HG03442 (cell line): ENCODE measurements at regions not wholly inside any gene's neighbourhood (a gene's known extent, or its start where the extent isn't known, plus 50 kb on each side); places are given as distances from the start of the nearest gene placed in this dataset.
A peak's percentile ranks its signal among the peaks of the same experiment; 100 is the strongest.
"Not testable (repeated sequence)": the region's sequence is repeated elsewhere in the genome, so short reads cannot be mapped to it uniquely, and the experiment has no call there.

Source experiments
- ATAC-seq: cut with Tn5 transposase; IDR thresholded peaks from one replicate; pipeline ENCODE4 v1.9.1; 2021; ENCODE audit warnings: mild to moderate bottlenecking, moderate library complexity; ENCODE audit not compliant: unreplicated experiment

DNA sequence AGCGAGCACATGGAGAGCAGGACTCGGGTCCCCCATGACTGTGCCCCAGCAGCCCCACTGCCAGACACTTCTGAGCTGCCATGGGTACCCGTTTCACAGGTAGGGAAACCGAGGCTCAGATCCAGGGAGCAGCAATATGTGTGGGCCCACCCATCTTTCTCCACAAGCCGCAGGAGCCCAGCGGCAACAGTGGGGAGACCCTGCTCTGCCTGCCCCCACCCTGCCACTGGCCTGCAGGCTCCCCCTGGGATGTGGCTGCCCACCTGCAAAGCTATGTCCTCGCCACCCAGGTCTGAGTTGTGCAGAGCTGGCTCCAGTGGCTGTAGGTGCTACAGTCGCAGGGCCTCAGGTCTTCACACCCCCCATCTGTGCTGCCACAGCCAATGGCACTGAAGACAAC is 50.6 kb upstream of the C1QTNF9B start:
- ATAC-seq = no peak

DNA sequence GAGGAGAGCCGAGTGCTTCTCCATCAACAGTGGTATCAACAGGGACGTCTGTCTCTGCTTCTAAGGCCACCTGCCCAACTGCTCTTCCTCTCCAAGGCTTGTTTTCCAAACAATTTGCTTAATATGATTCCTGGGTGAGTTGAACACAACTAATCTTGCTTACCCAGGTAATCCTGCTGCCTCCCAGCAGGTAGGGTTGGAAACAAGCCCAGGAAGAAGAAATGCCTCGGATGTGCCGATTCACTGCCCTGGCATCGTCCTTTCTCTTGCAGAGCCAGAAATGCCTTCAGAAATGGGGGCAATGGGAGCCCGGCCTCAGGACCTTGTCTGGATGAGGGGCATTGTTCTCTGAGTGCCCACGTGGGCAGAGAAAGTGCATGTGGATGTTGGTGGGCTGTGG is 51.9 kb upstream of the C1QTNF9B start:
- no peak for ATAC-seq

DNA sequence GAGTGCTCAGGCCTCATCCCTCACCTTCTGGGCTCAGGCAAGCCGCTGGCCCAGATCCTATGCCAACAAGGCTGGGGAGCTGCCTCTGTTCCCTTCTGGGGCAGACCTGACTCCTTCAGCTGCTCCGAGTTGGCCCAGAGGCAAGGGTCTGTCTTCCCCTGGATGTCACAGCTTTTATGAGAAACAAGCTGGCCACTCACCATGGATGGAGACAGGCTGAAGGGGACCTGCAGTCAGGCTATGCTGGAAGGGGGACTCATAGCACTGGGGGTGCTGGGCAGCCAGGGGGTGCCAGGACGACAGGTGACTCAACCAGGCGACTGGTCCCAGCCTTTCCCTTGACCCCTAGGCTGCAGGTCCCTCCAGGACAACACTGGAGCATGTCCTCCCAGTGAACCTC is 52.4 kb upstream of the C1QTNF9B start:
- no peak for ATAC-seq

DNA sequence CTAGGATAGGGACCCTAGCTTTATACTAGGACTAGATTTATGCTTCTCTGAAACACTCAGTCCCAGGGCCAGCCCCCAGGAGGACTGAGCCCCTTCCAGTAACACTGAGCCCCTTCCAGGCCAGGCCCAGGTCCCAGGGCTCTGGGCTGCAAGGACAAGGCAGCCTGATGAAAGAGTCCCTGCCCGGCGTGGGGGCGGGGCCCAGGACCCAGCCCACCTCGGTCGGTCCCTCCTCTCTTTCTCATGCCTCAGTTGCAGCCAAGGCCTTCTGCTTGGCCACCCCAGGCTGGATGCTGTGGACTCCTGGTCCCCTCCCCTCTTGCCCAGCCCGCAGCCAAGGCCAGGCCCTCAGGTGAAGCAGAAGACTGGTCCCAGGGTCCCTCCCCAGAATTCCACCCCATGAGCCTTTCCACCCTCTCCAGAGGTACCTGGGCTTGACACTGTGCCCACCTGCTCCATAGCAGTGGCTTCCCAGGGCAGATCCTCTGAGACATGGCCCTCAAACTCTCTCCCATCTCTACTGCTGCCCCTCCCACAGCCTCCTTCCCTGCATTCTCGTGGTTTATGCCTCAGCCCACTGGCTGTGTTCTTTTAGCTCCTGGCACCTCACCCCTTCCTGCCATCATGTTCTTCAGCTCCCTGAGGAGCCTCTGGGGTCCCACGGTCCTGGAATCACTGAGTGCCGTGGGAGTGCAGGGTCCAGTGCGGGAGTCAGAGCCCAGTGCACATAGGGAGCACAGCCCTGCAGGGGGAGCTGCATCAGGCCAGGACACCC is 53.6 kb upstream of the C1QTNF9B start:
- ATAC-seq = no peak

DNA sequence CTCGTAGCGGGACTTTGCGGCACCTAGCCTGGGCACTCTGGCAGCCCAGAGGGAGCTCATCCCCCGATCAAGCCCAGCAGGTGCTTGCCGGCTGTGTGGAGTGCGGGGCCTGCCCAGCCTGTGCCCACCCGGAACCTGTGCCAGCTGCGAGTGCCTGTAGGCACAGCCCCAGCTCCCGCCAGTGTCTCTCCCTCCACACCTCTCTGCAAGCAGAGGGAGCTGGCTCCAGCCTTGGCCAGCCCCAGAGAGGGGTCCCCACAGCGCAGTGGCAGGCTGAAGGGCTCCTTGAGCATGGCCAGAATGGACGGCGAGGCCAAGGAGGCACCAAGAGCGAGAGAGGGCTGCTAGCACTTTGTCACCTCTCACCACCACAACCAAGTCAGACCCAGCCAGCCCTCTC is 55.5 kb upstream of the C1QTNF9B start:
- no peak for ATAC-seq

DNA sequence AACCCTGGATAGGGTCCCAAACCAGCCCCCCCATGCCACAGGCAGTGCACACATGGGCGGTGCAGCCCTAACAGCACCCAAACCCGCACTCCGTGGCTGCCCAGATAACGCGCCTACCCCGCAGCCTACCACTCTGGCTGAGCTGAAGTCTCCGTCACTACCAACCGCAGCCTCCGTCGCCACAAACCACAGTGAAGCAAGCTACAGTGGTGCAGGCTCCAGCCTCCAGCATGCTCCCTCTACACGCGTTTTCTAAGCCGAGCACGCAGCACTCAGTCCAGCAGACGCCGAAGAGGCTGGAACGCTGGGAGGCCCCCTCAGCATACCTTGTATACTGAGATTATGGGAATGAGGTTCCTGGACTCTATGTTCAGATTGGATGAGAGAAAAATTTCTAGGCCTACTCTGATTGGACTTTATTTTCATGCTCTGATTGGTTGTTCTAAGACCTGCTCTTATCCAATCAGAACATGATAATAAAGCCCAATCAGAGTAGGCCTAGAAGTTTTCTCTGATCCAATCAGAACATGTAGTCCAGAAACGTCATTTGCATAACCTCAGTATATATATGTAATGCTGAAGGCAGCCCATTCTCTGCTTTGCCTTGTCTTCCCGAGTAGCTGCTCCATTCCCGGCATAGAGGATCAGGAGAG is 56.7 kb upstream of the C1QTNF9B start:
- no peak for ATAC-seq

DNA sequence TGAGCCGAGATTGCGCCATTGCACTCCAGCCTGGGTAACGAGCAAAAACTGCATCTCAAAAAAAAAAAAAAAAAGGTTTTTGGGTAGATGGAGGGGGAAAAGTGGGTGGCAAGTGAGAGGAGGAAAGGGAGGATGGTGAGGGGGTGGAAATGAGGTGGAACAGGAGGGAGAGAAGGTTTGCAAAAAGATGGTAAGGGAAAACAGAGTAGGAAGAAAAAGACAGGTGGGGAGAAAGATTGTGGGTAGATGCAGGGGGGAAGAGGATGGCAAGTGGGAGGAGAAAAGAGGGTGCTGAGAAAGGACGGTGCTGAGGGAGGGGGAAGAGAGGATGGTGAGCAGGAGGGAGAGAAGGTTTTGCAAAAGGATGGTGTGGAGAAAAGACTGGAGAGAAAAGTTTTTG is 57.8 kb upstream of the C1QTNF9B start:
- no peak for ATAC-seq

DNA sequence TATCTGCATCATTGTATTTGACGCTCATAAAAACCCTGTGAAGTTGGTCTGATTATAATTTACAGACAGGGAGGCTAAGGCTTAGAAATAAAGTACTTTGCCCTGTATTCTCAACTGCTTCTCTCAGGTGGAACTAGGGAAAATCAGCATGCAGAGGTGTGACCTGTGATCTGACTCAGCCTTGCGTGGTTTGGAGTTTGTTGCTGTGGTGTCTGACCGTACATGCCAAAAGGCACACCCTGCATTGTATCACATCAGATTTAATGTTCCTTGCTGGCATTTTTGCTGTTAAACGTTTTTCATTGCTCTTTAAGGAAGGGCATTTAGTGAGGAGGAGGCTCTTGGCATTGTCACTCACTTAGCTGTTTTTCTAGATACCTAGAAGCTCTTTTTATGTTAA is 58.8 kb upstream of the C1QTNF9B start:
- ATAC-seq = peak; percentile 61

DNA sequence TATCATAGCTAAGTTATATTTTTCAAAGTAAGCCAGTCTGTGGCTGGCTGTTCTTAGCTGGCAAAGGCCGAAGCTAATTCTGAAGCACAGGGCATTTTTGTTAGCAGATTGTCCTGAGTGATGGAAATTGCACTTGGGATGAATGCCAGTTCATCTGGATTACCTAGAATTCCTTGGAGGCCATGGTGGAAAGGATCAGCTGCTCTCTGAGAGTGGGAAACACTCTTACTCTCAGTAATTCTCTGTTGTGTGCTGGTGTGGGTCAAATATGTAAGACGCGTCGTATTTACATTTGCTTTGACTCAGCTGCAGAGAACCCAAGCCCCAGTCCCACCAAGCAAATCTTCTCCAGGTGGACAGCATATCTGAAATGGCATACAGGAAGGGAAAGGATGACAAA is 60.7 kb upstream of the C1QTNF9B start:
- no peak for ATAC-seq

DNA sequence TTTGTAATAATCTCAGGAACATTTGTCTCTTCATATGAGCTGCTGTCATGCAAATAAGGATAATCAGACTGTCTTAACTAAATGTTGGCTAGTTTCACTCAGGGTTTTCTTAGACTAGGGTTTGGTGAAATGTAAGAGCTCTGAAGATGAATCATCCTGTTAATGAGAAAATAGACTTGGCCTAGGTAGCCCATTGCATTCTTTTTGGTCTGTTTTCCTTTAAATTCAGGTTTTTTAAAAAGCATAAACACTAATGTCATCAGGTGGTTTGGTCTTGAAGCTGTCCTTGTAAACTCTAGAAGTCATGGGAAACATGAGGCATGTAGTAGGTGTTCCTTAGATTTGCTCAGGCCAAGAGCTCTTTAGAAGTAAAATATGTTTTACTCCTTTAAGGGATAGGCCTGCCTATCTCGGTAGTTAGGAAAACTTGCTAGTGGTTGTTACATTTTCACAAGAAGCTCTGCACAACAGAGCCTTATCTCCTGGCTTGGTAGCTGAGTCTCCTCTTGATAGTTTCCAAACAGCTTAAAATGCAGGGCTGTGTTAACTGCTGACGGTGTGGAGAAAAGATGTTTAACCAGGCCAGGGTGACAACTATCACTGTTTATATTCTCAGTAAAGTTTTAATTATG is 62.0 kb upstream of the C1QTNF9B start:
- ATAC-seq = no peak

DNA sequence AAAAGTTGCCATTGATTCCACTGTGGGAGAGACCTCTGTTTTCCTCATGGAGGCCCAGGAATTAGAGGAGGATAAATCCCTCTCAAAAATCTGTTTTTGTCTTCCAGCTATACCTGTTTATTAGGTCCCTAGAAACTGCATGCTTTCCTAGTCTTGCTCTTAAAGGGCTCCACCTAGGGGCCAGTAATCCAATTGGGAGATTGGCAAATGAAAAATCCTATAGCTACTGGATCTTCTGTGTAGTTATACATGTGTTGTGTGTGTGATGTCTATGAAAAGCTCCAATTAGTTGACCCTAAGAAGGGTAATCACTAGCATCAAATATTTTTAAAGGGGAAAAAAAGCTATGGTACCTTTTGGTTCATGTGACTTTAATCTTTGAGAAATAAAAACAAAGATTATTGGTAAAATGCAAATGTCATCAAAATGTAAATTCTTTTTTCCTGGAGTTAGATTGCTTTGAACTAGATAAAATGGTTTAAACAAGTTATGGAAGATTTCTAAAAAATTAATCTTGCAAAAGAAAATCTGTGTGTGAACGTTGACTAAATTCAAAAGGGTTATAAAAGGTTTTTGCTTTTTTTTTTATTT is 63.4 kb upstream of the C1QTNF9B start:
- ATAC-seq = no peak

DNA sequence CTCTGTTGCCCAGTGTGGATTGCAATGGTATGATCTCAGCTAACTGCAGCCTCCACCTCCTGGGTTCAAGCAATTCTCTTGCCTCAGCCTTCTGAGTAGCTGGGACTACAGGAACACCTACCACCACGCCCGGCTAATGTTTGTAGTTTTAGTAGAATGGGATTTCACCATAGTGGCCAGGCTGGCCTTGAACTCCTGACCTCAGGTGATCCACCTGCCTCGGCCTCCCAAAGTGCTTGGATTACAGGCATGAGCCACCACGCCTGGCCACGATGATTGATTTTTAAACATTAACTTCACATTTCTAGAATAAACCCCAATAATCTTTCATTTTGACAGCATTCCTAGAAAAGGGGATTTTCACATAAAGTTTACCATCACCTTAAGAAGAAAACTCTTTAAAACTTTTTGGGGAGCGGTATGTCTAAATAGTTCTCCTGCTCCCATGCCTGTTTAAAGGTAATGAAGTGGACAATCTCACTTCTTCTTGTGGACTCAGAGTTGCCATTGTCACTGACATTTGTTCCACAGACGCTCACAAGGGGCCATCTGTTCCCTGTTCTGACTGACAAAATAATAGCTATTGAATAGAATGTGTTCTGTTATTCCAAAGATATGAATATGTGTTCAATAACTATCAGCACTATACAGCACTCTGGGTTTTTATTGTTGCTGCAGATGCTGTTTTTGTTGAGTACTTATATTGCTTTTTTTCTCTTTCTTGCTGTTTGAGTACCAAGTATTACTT is 66.1 kb upstream of the C1QTNF9B start:
- no peak for ATAC-seq

DNA sequence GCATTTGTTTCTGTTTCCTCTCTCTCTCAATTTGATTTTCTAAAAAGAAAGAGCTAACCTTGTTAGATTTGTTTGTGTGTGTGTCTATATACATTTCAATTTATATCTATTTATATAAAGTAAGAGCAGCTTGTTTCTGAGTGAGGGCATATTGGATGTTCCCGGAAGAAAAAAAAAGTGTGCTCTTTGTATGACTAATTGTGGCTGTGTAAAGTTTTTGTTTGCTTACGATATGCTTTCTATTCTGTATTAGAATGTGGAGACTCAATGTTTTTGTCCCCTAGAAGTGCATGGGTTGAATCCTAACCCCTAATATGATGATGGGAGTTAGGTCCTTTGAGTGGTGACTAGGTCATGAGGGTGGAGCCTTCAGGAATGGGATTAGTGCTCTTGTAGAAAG is 66.6 kb upstream of the C1QTNF9B start:
- ATAC-seq = peak; percentile 33

DNA sequence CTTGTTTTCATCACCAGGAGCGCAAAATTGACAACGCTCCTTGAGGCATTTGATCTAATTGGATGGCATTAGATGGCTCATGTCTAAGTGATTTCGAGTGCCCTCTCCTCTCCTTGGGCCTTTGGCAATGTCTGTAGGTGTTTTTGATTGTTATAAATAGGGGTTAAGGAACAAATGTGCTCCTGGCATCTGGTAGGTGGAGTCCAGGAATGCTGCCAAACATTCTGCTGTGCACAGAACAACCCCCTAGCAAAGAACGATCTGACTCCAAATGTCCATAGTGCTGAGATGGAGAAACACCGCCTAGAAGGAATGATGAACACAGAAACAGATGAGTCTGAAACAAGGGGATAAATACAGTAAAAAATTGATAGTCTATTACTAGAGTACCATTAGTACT is 68.0 kb upstream of the C1QTNF9B start:
- no peak for ATAC-seq

DNA sequence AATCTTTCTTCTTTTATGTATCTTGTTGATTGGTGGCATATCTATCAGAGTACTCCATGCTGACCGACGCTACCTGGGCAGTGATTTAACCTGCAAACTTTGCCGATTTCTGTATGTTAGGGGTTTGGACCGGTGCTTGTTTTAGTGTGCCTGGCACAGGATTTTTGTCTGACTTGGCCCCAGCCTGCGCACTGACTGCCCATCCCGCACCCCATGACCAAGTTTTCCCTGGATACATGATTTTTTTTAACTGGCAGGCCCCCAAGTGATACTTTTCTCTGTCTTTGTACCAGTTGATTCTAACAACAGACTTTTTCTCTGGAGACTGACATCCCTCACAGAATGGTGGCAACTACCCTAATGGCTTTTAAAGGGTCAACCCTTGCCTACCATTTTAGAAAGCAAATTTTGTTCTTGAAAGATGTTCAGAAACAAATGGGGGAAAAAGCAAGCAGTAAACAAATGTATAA is 69.0 kb upstream of the C1QTNF9B start:
- no peak for ATAC-seq

DNA sequence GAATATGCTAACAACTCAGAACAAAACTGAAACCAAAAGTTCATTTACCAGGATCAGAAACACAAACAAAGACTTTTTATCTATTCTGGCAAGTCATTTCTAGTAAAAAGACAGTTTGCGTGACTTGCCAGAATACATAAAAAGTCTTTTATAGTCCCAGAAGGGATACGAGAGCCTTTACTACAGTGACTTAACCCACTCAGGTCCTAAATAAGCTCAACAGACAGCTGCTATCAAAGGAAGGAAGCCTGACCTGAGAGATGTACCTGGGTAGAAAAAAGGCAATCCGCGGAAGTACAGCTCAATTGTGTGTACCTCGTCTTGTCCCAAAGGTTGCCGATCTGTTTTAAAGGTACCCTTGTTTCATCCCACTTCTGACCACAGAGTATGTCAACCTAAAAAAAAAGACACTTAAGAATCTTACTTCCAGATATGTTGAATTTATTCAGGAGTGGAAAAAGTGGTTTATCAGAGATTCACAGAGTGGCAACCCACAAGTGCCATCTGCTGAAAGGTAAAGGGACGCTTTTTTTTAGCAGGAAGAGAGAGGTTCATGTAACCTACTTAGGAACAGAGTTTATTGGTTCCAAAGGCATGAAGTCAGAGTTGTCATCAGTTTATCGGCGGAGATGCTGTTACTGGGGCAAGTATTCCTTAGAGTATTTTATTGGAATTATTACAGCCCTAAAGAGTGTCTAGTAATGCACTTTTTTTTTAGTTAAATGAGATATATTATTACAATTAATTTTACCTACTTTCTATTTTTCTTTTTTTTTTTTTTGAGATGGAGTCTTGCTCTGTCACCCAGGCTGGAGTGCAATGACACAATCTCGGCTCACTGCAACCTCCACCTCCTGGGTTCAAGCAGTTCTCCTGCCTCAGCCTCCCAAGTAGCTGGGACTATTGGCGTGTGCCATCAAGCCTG is 69.7 kb upstream of the C1QTNF9B start:
- ATAC-seq = peak; percentile 79

DNA sequence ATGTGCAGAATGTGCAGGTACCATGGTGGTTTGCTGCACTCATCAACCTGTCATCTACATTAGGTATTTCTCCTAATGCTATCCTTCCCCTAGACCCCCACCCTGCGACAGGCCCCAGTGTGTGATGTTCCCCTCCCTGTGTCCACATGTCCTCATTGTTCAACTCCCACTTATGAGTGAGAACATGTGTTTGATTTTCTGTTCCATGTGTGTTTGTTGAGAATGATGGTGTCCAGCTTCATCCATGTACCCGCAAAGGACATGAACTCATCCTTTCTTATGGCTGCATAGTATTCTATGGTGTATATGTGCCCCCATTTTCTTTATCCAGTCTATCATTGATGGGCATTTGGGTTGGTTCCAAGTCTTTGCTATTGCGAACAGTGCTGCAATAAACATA is 70.5 kb upstream of the C1QTNF9B start:
- not testable (repeated sequence) for ATAC-seq

DNA sequence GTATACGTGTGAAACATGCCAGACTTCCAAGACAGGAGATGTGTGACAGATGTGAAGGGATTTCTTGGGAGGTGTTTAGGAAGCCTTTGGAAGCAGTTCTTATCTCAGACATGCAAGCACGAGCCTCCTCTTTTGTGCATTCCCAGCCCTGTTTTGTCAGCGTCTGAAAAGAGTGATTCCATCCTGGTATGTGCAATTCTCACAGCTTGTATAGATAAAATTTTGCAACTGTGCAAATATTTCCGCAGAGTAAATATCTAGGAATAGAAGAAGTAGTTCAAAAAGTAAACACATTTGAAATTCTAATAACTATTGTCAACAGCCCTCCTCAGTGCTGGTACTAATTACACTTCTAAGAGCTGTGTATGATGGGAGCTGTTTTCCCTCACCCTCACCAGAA is 72.3 kb upstream of the C1QTNF9B start:
- no peak for ATAC-seq

DNA sequence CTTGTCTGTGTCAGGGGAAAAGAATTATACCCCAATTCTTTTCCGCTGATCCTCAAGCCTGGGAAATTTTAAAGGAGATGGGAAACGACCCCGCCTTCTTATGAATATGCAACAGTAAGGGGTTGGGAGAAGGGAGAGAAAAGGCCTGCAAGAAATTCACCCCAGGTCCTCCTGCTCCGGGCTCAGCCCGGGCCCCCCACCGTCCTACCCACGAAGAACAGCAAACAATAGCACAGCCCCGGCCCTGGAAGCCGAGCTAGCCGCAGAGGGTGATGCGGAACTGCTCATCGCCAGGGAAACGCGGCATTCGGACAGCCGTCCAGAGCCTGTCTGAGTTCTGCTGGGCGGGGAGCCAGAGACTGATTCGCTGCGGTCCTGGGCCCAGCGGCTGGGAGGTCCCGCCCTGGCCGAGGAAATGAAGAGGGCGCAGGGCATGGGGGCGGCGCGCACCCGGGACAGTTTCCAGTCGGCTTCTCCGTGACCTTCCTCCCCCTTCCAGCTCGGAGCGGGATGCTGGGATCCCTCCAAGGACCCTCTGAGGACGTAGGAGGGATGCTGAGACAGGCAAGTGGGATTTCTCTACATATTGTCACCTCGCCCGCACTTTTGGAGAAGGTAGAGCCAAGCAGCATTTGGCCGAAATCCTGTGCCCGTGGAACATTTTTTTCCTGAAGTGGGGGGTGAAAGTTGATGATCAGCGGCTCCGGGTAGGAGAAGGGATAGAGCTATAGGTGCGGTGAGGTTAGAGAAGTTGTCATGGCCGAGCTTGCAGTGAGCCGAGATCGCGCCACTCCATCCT is 82.3 kb upstream of the C1QTNF9B start:
- peak; percentile 40 for ATAC-seq
